ENCODE measurements at regions not wholly inside any gene's neighbourhood (a gene's known extent, or its start where the extent isn't known, plus 50 kb on each side); places are given as distances from the start of the nearest gene placed in this dataset.

- TF ChIP-seq, protein P1, sequence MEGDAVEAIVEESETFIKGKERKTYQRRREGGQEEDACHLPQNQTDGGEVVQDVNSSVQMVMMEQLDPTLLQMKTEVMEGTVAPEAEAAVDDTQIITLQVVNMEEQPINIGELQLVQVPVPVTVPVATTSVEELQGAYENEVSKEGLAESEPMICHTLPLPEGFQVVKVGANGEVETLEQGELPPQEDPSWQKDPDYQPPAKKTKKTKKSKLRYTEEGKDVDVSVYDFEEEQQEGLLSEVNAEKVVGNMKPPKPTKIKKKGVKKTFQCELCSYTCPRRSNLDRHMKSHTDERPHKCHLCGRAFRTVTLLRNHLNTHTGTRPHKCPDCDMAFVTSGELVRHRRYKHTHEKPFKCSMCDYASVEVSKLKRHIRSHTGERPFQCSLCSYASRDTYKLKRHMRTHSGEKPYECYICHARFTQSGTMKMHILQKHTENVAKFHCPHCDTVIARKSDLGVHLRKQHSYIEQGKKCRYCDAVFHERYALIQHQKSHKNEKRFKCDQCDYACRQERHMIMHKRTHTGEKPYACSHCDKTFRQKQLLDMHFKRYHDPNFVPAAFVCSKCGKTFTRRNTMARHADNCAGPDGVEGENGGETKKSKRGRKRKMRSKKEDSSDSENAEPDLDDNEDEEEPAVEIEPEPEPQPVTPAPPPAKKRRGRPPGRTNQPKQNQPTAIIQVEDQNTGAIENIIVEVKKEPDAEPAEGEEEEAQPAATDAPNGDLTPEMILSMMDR (IDR thresholded peaks at IDR 0.05): no peak
- TF ChIP-seq POLR2A (IDR thresholded peaks at IDR 0.05): no peak
Measured at GRCh38 chr14:43903209-43903608, 603.9 kb downstream of the FSCB start.

All from thyroid gland (tissue), 4 donors.